ENCODE measurements at regions not wholly inside any gene's neighbourhood (a gene's known extent, or its start where the extent isn't known, plus 50 kb on each side); places are given as distances from the start of the nearest gene placed in this dataset.

- ATAC-seq, result no peak
- Histone ChIP-seq H3K36me3 (ENCODE audit: low read depth) (no peaks in the 10 kb centered on the region), H3K4me1 (ENCODE audit: low read depth) (no peaks in the 10 kb centered on the region), H3K4me3 (no peak overlapping the region), H3K9me3 (no peaks in the 10 kb centered on the region)
- no peak for TF ChIP-seq CTCF (IDR thresholded peaks at IDR 0.05)
- intact Hi-C loops (cut with DNase I, micrococcal nuclease), result no loop called here
- no peak for DNase-seq
Measured at GRCh38 chr20:11092151-11092550, 418.4 kb upstream of the JAG1 start.

GRCh38 chr20:11094196-11094595, 420.4 kb upstream of the JAG1 start:
- H3K36me3 ChIP-seq (ENCODE audit: low read depth), result no peaks in the 10 kb centered on the region
- no peaks in the 10 kb centered on the region for H3K9me3 ChIP-seq
- intact Hi-C loops (cut with DNase I, micrococcal nuclease), result no loop called here
- no peak for ATAC-seq
- no peaks in the 10 kb centered on the region for H3K4me1 ChIP-seq (ENCODE audit: low read depth)
- no peak for DNase-seq
- TF ChIP-seq CTCF (IDR thresholded peaks at IDR 0.05), result no peak
- H3K4me3 ChIP-seq, result no peak overlapping the region

GRCh38 chr20:11094711-11095110, 420.9 kb upstream of the JAG1 start:
- no peak for TF ChIP-seq CTCF (IDR thresholded peaks at IDR 0.05)
- Histone ChIP-seq H3K36me3 (ENCODE audit: low read depth) (no peaks in the 10 kb centered on the region), H3K9me3 (no peaks in the 10 kb centered on the region), H3K4me1 (ENCODE audit: low read depth) (no peaks in the 10 kb centered on the region), H3K4me3 (no peak overlapping the region)
- intact Hi-C loops (cut with DNase I, micrococcal nuclease), result no loop called here
- no peak for ATAC-seq
- no peak for DNase-seq

GRCh38 chr20:11098888-11099287, 425.1 kb upstream of the JAG1 start:
- DNase-seq, result peak in 2 of 3 donors; percentile 44 to 69
- H3K36me3 ChIP-seq (ENCODE audit: low read depth), result no peaks in the 10 kb centered on the region
- intact Hi-C loops (cut with DNase I, micrococcal nuclease), result no loop called here
- H3K4me3 ChIP-seq, result no peak overlapping the region
- no peaks in the 10 kb centered on the region for H3K4me1 ChIP-seq (ENCODE audit: low read depth)
- ATAC-seq, result peak; percentile 64
- no peaks in the 10 kb centered on the region for H3K9me3 ChIP-seq
- no peak for TF ChIP-seq CTCF (IDR thresholded peaks at IDR 0.05)

- Histone ChIP-seq H3K9me3 (no peaks in the 10 kb centered on the region), H3K4me3 (no peak overlapping the region), H3K4me1 (ENCODE audit: low read depth) (no peaks in the 10 kb centered on the region), H3K36me3 (ENCODE audit: low read depth) (no peaks in the 10 kb centered on the region)
- intact Hi-C loops (cut with DNase I, micrococcal nuclease), result no loop called here
- DNase-seq (no peak), ATAC-seq (no peak)
- no peak for TF ChIP-seq CTCF (IDR thresholded peaks at IDR 0.05)
Measured at GRCh38 chr20:11101243-11101642, 427.4 kb upstream of the JAG1 start.

- TF ChIP-seq CTCF (IDR thresholded peaks at IDR 0.05), result no peak
- intact Hi-C loops (cut with DNase I, micrococcal nuclease), result no loop called here
- H3K4me1 ChIP-seq (ENCODE audit: low read depth), result no peaks in the 10 kb centered on the region
- H3K36me3 ChIP-seq (ENCODE audit: low read depth), result no peaks in the 10 kb centered on the region
- no peak for DNase-seq
- H3K4me3 ChIP-seq, result no peak overlapping the region
- no peak for ATAC-seq
- H3K9me3 ChIP-seq, result no peaks in the 10 kb centered on the region
Measured at GRCh38 chr20:11101696-11102095, 427.9 kb upstream of the JAG1 start.

Data from mucosa of descending colon (tissue), 3 donors.